Gastrocnemius medialis (tissue), 4 donors: ENCODE measurements at regions not wholly inside any gene's neighbourhood (a gene's known extent, or its start where the extent isn't known, plus 50 kb on each side); places are given as distances from the start of the nearest gene placed in this dataset.

ENCODE experiments used
- POLR2A ChIP-seq, 2 donors: fragments of 450-650 bp; IDR thresholded peaks; one replicate each; pipeline ENCODE4 v1.6.1; 2017; ENCODE audit warnings: antibody characterized with exemption in 2 of 2, mild to moderate bottlenecking in 2 of 2, moderate library complexity in 2 of 2
- TF ChIP-seq, protein P1 (sequence below), 5 experiments: fragments of 450-650 bp in 3 of 5; fragments of 200-600 bp in 2 of 5; sonication (generic) in 2 of 5; IDR thresholded peaks in 4 of 5; conservative IDR thresholded peaks in 1 of 5; 1 replicate in 4 of 5; 2 replicates in 1 of 5; pipeline ENCODE4 v1.5.1; 2016 to 2019; ENCODE audit warnings: antibody characterized with exemption in 5 of 5, mild to moderate bottlenecking in 3 of 5, moderate library complexity in 3 of 5

- TF ChIP-seq, protein P1, sequence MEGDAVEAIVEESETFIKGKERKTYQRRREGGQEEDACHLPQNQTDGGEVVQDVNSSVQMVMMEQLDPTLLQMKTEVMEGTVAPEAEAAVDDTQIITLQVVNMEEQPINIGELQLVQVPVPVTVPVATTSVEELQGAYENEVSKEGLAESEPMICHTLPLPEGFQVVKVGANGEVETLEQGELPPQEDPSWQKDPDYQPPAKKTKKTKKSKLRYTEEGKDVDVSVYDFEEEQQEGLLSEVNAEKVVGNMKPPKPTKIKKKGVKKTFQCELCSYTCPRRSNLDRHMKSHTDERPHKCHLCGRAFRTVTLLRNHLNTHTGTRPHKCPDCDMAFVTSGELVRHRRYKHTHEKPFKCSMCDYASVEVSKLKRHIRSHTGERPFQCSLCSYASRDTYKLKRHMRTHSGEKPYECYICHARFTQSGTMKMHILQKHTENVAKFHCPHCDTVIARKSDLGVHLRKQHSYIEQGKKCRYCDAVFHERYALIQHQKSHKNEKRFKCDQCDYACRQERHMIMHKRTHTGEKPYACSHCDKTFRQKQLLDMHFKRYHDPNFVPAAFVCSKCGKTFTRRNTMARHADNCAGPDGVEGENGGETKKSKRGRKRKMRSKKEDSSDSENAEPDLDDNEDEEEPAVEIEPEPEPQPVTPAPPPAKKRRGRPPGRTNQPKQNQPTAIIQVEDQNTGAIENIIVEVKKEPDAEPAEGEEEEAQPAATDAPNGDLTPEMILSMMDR (IDR thresholded peaks at IDR 0.05 in 4 of 5, conservative IDR thresholded peaks at IDR 0.05 in 1 of 5), result no peak
- TF ChIP-seq POLR2A (IDR thresholded peaks at IDR 0.05), result no peak
Observed at GRCh38 chr22:33971561-33971961, 51.3 kb upstream of the LARGE1 start.
